ENCODE measurements at regions not wholly inside any gene's neighbourhood (a gene's known extent, or its start where the extent isn't known, plus 50 kb on each side); places are given as distances from the start of the nearest gene placed in this dataset.

- DNase-seq: no peak
Measured at GRCh38 chr3:9301091-9301490, 51.6 kb upstream of the SRGAP3 start.

- no peak for DNase-seq
Measured at GRCh38 chr3:9301798-9302197, 52.4 kb upstream of the SRGAP3 start.

- DNase-seq: peak; percentile 95
Measured at GRCh38 chr3:9302425-9303181, 53.2 kb upstream of the SRGAP3 start.

GRCh38 chr3:9308298-9308990, 54.4 kb upstream of the THUMPD3 start:
- DNase-seq: no peak

- no peak for DNase-seq
Measured at GRCh38 chr3:9310043-9310442, 52.8 kb upstream of the THUMPD3 start.

- no peak for DNase-seq
Measured at GRCh38 chr3:9311228-9311627, 51.6 kb upstream of the THUMPD3 start.

Data from islet precursor cell (in vitro differentiated cells).